HT-29 (cell line): ENCODE measurements at regions not wholly inside any gene's neighbourhood (a gene's known extent, or its start where the extent isn't known, plus 50 kb on each side); places are given as distances from the start of the nearest gene placed in this dataset.
"Not testable (repeated sequence)": the region's sequence is repeated elsewhere in the genome, so short reads cannot be mapped to it uniquely, and the experiment has no call there.

Experiments used
- DNase-seq: peaks from one replicate; pipeline ENCODE4 v3.0.0-alpha.2; 2015; ENCODE audit warnings: low spot score

GRCh38 chr3:186454881-186455703 is 89.1 kb downstream of the CRYGS start:
- no peak for DNase-seq

GRCh38 chr3:186453531-186453930 is 90.6 kb downstream of the CRYGS start:
- no peak for DNase-seq

- DNase-seq = peak; percentile 30
Observed at GRCh38 chr3:186452517-186452916, 90.5 kb upstream of the DGKG start.

GRCh38 chr3:186451371-186451770 is 89.3 kb upstream of the DGKG start:
- DNase-seq = peak; percentile 4

- DNase-seq = no peak
Observed at GRCh38 chr3:186444974-186445373, 82.9 kb upstream of the DGKG start.

GRCh38 chr3:186444288-186444687 is 82.3 kb upstream of the DGKG start:
- no peak for DNase-seq

GRCh38 chr3:186442979-186443378 is 80.9 kb upstream of the DGKG start:
- DNase-seq = not testable (repeated sequence)

GRCh38 chr3:186442162-186442561 is 80.1 kb upstream of the DGKG start:
- no peak for DNase-seq

GRCh38 chr3:186440891-186441290 is 78.9 kb upstream of the DGKG start:
- no peak for DNase-seq

GRCh38 chr3:186439725-186440124 is 77.7 kb upstream of the DGKG start:
- DNase-seq = no peak

- not testable (repeated sequence) for DNase-seq
Observed at GRCh38 chr3:186435332-186435731, 73.3 kb upstream of the DGKG start.

- DNase-seq = no peak
Observed at GRCh38 chr3:186432944-186433732, 71.1 kb upstream of the DGKG start.

GRCh38 chr3:186432189-186432588 is 70.2 kb upstream of the DGKG start:
- DNase-seq = no peak

- DNase-seq = no peak
Observed at GRCh38 chr3:186427627-186428281, 65.7 kb upstream of the DGKG start.

- peak; percentile 18 for DNase-seq
Observed at GRCh38 chr3:186425788-186426730, 64.0 kb upstream of the DGKG start.

GRCh38 chr3:186421946-186422345 is 59.9 kb upstream of the DGKG start:
- DNase-seq = no peak

GRCh38 chr3:186418671-186419145 is 56.7 kb upstream of the DGKG start:
- no peak for DNase-seq

GRCh38 chr3:186417791-186418190 is 55.8 kb upstream of the DGKG start:
- DNase-seq = no peak

GRCh38 chr3:186414735-186415419 is 52.8 kb upstream of the DGKG start:
- DNase-seq = no peak

GRCh38 chr3:186413615-186414415 is 51.8 kb upstream of the DGKG start:
- no peak for DNase-seq
